ENCODE measurements at regions not wholly inside any gene's neighbourhood (a gene's known extent, or its start where the extent isn't known, plus 50 kb on each side); places are given as distances from the start of the nearest gene placed in this dataset.

DNA sequence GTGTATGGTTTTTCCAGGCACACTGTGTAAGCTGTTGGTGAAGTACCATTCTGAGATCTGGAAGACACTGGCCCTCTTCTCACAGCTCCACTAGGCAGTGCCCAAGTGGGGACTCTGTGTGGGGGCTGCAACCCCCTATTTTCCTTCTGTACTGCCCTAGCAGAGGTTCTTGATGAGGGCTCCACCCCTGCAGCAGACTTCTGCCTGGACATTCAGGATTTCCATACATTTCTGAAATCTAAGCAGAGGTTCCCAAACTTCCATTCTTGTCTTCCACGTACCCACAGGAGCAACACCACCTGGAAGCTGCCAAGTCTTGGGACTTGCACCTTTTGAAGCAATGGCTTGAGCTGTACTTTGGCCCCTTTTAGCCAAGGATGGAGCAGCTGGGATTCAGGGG is 85.2 kb upstream of the PRMT8 start:
- H3K9me3 Mint-ChIP-seq: peaks cover 24 to 45% (median 33%) of the 10 kb centered on the region in 3 donors
- peaks cover 5 to 6% of the 10 kb centered on the region in 2 donors for H3K27me3 Mint-ChIP-seq
- WGBS (ENCODE audit: insufficient coverage): 75% methylated on average over 1 of the region's 1 CpG
- Histone ChIP-seq H3K36me3 (ENCODE audit: control insufficient read depth in 2 of 2, extremely low read depth in 1 of 2, insufficient read depth in 1 of 2, low read length in 1 of 2) (no peaks in the 10 kb centered on the region), H3K27ac (ENCODE audit: low read length) (no peak overlapping the region), H3K27me3 (replicated peaks in 1 of 2; ENCODE audit: control insufficient read depth in 2 of 2, extremely low read depth in 1 of 2, insufficient read depth in 2 of 2, low read length in 1 of 2) (peaks cover 0 to 7% of the 10 kb centered on the region in 2 experiments), H3K9me3 (peaks cover 5% of the 10 kb centered on the region), H3K4me1 (ENCODE audit: control insufficient read depth in 1 of 2, extremely low read depth in 1 of 2, insufficient read depth in 2 of 2, low read length in 2 of 2) (no peaks in the 10 kb centered on the region), H3K4me3 (ENCODE audit: control insufficient read depth in 1 of 2, extremely low read depth in 1 of 2, low read length in 1 of 2) (no peak overlapping the region)
- DNase-seq: no peak
- no peak for ATAC-seq (replicated peaks in 1 of 4)
- no peaks in the 10 kb centered on the region for H3K4me1 Mint-ChIP-seq
- no peaks in the 10 kb centered on the region for H3K36me3 Mint-ChIP-seq
- CTCF ChIA-PET: no interaction called here
- H3K4me3 Mint-ChIP-seq: no peak overlapping the region
- POLR2A ChIA-PET: no interaction called here
- no peak overlapping the region for H3K27ac Mint-ChIP-seq

DNA sequence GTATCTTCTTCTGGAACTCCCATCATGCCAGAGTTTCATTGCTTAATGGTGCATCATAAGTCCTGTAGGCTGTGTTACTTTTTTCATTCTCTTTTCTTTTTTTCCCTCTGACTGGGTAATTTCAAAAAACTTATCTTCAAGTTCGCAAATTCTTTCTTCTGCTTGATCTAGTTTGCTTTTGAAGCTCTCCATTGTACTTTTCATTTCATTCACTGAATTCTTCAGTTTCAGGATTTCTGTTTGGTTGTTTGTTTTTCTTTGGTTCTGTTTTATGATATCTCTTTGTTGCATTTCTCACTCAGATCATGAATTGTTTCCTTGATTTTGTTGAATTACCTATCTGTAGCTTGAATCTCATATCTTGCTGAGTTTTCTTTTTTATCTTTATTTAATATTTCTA is 83.3 kb upstream of the PRMT8 start:
- peaks cover under 1 to 9% of the 10 kb centered on the region in 2 donors for H3K27me3 Mint-ChIP-seq
- no peaks in the 10 kb centered on the region for H3K4me1 ChIP-seq (ENCODE audit: control insufficient read depth in 1 of 2, extremely low read depth in 1 of 2, insufficient read depth in 2 of 2, low read length in 2 of 2)

DNA sequence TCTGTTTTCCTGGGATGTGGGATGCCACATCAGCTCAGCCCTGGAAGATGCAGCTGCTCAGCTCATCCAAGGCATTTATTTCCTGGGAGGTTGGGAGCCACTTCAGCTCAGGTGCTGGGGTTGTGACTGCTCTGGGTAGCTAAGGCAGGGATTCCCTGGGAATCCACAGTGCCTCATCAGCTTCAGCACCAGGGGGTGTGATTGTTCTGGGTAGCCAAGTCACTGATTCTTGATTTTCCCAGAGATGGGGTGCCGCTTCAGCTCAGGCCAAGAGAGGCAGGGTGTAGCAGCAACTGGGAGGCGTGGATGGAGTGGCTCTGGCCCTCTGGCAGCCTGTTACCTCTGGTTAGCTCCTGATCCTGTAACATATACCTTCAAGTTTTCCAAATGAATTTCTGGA is 81.3 kb upstream of the PRMT8 start:
- WGBS (ENCODE audit: insufficient coverage): 70% methylated on average over 2 of the region's 2 CpGs
- H3K36me3 ChIP-seq (ENCODE audit: control insufficient read depth in 2 of 2, extremely low read depth in 1 of 2, insufficient read depth in 1 of 2, low read length in 1 of 2): no peaks in the 10 kb centered on the region
- DNase-seq (no peak), ATAC-seq (replicated peaks in 1 of 4) (no peak)
- Mint-ChIP-seq H3K27ac (no peak overlapping the region), H3K4me3 (no peak overlapping the region), H3K36me3 (no peaks in the 10 kb centered on the region), H3K4me1 (no peaks in the 10 kb centered on the region), H3K27me3 (peaks cover 12 to 15% of the 10 kb centered on the region in 2 donors), H3K9me3 (peaks cover 20 to 40% (median 31%) of the 10 kb centered on the region in 3 donors)
- H3K4me3 ChIP-seq (ENCODE audit: control insufficient read depth in 1 of 2, extremely low read depth in 1 of 2, low read length in 1 of 2): no peak overlapping the region
- peaks cover 0 to 11% of the 10 kb centered on the region in 2 experiments for H3K27me3 ChIP-seq (replicated peaks in 1 of 2; ENCODE audit: control insufficient read depth in 2 of 2, extremely low read depth in 1 of 2, insufficient read depth in 2 of 2, low read length in 1 of 2)
- no peaks in the 10 kb centered on the region for H3K4me1 ChIP-seq (ENCODE audit: control insufficient read depth in 1 of 2, extremely low read depth in 1 of 2, insufficient read depth in 2 of 2, low read length in 2 of 2)
- ChIA-PET CTCF (no interaction called here), POLR2A (no interaction called here)
- H3K9me3 ChIP-seq: peaks cover 3% of the 10 kb centered on the region
- no peak overlapping the region for H3K27ac ChIP-seq (ENCODE audit: low read length)

More for the DNA sequence above, 83.3 kb upstream of the PRMT8 start:
- ATAC-seq (replicated peaks in 1 of 4): no peak
- H3K27ac Mint-ChIP-seq: no peak overlapping the region
- H3K9me3 Mint-ChIP-seq: peaks cover 24 to 45% (median 31%) of the 10 kb centered on the region in 3 donors
- no peak for DNase-seq
- POLR2A ChIA-PET: interaction anchor here in 1 of 2 donors (0.6 kb wide), 1 partner anchor 33 kb away, joined by 6 read pairs; no protein-coding TSS in a partner anchor
- no peak overlapping the region for H3K4me3 ChIP-seq (ENCODE audit: control insufficient read depth in 1 of 2, extremely low read depth in 1 of 2, low read length in 1 of 2)
- CTCF ChIA-PET: no interaction called here
- WGBS (ENCODE audit: insufficient coverage): no CpG with 5 or more reads among the region's 1 CpG
- no peaks in the 10 kb centered on the region for H3K36me3 Mint-ChIP-seq
- H3K36me3 ChIP-seq (ENCODE audit: control insufficient read depth in 2 of 2, extremely low read depth in 1 of 2, insufficient read depth in 1 of 2, low read length in 1 of 2): no peaks in the 10 kb centered on the region
- no peak overlapping the region for H3K27ac ChIP-seq (ENCODE audit: low read length)
- H3K4me3 Mint-ChIP-seq: no peak overlapping the region
- peaks cover 0 to 7% of the 10 kb centered on the region in 2 experiments for H3K27me3 ChIP-seq (replicated peaks in 1 of 2; ENCODE audit: control insufficient read depth in 2 of 2, extremely low read depth in 1 of 2, insufficient read depth in 2 of 2, low read length in 1 of 2)
- H3K9me3 ChIP-seq: peaks cover 5% of the 10 kb centered on the region
- no peaks in the 10 kb centered on the region for H3K4me1 Mint-ChIP-seq

DNA sequence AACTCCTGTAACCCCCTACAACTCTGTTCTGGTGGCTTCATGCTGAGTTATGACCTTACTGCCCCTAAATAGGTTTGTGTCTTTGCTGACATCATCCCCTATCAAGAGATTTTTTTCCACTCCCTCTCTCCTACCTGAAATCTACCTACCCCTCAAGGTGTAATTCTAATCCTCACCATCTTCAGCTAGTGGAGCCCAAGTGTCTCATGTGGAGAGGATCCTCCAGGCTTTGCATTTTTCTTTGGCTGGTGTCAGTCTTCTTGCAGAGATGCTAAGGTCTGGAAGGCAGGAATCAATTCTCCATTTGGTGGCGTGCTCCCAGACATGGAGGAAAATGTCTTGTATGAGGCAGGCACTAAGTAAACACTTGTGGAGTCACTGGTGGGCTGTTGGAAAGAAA is 74.8 kb upstream of the PRMT8 start:
- Histone ChIP-seq H3K9me3 (no peaks in the 10 kb centered on the region), H3K27ac (ENCODE audit: low read length) (no peak overlapping the region), H3K27me3 (replicated peaks in 1 of 2; ENCODE audit: control insufficient read depth in 2 of 2, extremely low read depth in 1 of 2, insufficient read depth in 2 of 2, low read length in 1 of 2) (peaks cover 0 to 19% of the 10 kb centered on the region in 2 experiments), H3K4me3 (ENCODE audit: control insufficient read depth in 1 of 2, extremely low read depth in 1 of 2, low read length in 1 of 2) (no peak overlapping the region), H3K4me1 (ENCODE audit: control insufficient read depth in 1 of 2, extremely low read depth in 1 of 2, insufficient read depth in 2 of 2, low read length in 2 of 2) (no peaks in the 10 kb centered on the region), H3K36me3 (ENCODE audit: control insufficient read depth in 2 of 2, extremely low read depth in 1 of 2, insufficient read depth in 1 of 2, low read length in 1 of 2) (no peaks in the 10 kb centered on the region)
- POLR2A ChIA-PET: no interaction called here
- Mint-ChIP-seq H3K27me3 (peaks cover 43% of the 10 kb centered on the region in 2 donors), H3K4me3 (no peak overlapping the region), H3K9me3 (no peaks in the 10 kb centered on the region), H3K27ac (no peak overlapping the region), H3K36me3 (no peaks in the 10 kb centered on the region), H3K4me1 (no peaks in the 10 kb centered on the region)
- DNase-seq (no peak), ATAC-seq (replicated peaks in 1 of 4) (no peak)
- CTCF ChIA-PET: no interaction called here
- 73% methylated on average over 1 of the region's 1 CpG for WGBS (ENCODE audit: insufficient coverage)

DNA sequence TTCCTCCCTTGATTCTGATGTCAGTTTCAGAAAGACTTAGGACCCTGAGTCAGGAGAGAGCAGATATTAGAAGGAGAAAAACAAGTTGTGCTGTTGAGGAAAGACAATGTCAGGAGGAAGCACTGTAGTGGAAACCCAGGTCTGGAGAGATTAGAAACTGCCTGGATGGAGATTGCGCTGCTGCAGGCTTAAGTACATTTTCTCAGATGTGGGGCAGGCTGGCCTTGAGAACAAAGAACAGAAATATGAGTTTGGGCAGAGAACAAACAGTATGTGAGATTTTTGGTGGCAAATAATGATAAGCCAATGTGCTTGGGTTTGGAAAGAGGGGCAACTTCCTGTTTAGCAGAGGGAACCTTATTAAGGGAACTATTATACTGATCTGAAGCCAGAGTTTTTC is 74.3 kb upstream of the PRMT8 start:
- H3K9me3 Mint-ChIP-seq: no peaks in the 10 kb centered on the region
- ChIA-PET CTCF (no interaction called here), POLR2A (no interaction called here)
- no peak overlapping the region for H3K4me3 Mint-ChIP-seq
- H3K27me3 Mint-ChIP-seq: peaks cover 40 to 43% of the 10 kb centered on the region in 2 donors
- H3K27ac Mint-ChIP-seq: no peak overlapping the region
- WGBS (ENCODE audit: insufficient coverage): 88% methylated on average over 1 of the region's 1 CpG
- Histone ChIP-seq H3K27ac (ENCODE audit: low read length) (no peak overlapping the region), H3K4me3 (ENCODE audit: control insufficient read depth in 1 of 2, extremely low read depth in 1 of 2, low read length in 1 of 2) (no peak overlapping the region), H3K4me1 (ENCODE audit: control insufficient read depth in 1 of 2, extremely low read depth in 1 of 2, insufficient read depth in 2 of 2, low read length in 2 of 2) (no peaks in the 10 kb centered on the region), H3K36me3 (ENCODE audit: control insufficient read depth in 2 of 2, extremely low read depth in 1 of 2, insufficient read depth in 1 of 2, low read length in 1 of 2) (no peaks in the 10 kb centered on the region), H3K27me3 (replicated peaks in 1 of 2; ENCODE audit: control insufficient read depth in 2 of 2, extremely low read depth in 1 of 2, insufficient read depth in 2 of 2, low read length in 1 of 2) (peaks cover 0 to 24% of the 10 kb centered on the region in 2 experiments), H3K9me3 (no peaks in the 10 kb centered on the region)
- DNase-seq: no peak
- H3K4me1 Mint-ChIP-seq: no peaks in the 10 kb centered on the region
- H3K36me3 Mint-ChIP-seq: no peaks in the 10 kb centered on the region
- ATAC-seq (replicated peaks in 1 of 4): no peak

DNA sequence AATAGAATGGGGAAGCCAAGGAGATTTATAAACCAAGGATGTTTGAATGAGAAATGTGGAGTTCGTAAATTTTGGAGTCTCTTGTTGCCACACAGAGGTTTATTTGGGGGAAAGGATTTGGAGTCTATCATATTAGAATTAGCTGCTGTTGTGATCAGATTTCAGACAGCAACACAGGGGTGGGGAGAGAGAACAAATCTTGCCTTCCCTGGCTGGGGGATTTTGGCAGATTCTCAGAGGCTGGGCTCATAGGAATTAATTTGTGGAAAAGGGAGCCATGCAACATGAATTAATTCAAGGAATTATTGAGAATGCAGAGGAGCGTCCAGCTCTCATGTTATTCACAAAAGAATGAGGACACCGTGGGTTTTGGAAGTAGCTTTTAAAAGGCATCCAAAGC is 73.9 kb upstream of the PRMT8 start:
- Mint-ChIP-seq H3K36me3 (no peaks in the 10 kb centered on the region), H3K4me3 (no peak overlapping the region), H3K27ac (no peak overlapping the region), H3K27me3 (peaks cover 40 to 45% of the 10 kb centered on the region in 2 donors), H3K9me3 (no peaks in the 10 kb centered on the region), H3K4me1 (no peaks in the 10 kb centered on the region)
- whole genome bisulfite sequencing (ENCODE audit: insufficient coverage): 64% methylated on average over 2 of the region's 3 CpGs
- no peak for ATAC-seq (replicated peaks in 1 of 4)
- no peaks in the 10 kb centered on the region for H3K4me1 ChIP-seq (ENCODE audit: control insufficient read depth in 1 of 2, extremely low read depth in 1 of 2, insufficient read depth in 2 of 2, low read length in 2 of 2)
- no peak overlapping the region for H3K4me3 ChIP-seq (ENCODE audit: control insufficient read depth in 1 of 2, extremely low read depth in 1 of 2, low read length in 1 of 2)
- ChIA-PET POLR2A (no interaction called here), CTCF (no interaction called here)
- no peak for DNase-seq
- no peaks in the 10 kb centered on the region for H3K9me3 ChIP-seq
- H3K27ac ChIP-seq (ENCODE audit: low read length): no peak overlapping the region
- peaks cover 0 to 27% of the 10 kb centered on the region in 2 experiments for H3K27me3 ChIP-seq (replicated peaks in 1 of 2; ENCODE audit: control insufficient read depth in 2 of 2, extremely low read depth in 1 of 2, insufficient read depth in 2 of 2, low read length in 1 of 2)
- no peaks in the 10 kb centered on the region for H3K36me3 ChIP-seq (ENCODE audit: control insufficient read depth in 2 of 2, extremely low read depth in 1 of 2, insufficient read depth in 1 of 2, low read length in 1 of 2)

DNA sequence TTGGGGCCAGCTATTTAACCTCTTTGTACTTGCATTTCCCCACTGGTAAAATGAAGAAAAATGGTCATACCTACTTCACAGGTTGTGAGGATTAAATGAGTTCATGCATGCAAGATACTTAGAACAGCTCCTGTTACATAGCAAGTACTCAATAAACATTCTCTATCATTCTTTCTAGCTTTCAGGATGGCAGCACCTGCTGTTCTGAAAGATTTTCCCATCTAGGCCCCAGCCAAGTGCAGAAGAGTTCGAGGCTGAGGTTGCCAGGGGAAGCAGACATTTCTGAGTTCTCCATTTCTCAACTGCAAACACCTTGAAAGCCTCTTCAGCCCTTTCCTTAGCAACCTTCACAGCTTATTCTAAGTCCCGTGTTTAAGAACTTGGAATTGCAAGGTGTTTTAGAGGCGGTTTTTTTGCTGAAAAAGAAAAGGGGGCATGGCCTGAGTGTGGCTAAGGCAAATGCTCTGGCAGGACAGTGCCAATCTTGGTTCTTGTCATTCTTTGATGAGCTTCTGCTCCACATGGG is 73.0 kb upstream of the PRMT8 start:
- CTCF ChIA-PET: no interaction called here

More for the DNA sequence above, 73.0 kb upstream of the PRMT8 start:
- Histone ChIP-seq H3K4me3 (ENCODE audit: control insufficient read depth in 1 of 2, extremely low read depth in 1 of 2, low read length in 1 of 2) (no peak overlapping the region), H3K9me3 (no peaks in the 10 kb centered on the region), H3K36me3 (ENCODE audit: control insufficient read depth in 2 of 2, extremely low read depth in 1 of 2, insufficient read depth in 1 of 2, low read length in 1 of 2) (no peaks in the 10 kb centered on the region), H3K27me3 (replicated peaks in 1 of 2; ENCODE audit: control insufficient read depth in 2 of 2, extremely low read depth in 1 of 2, insufficient read depth in 2 of 2, low read length in 1 of 2) (peaks cover 0 to 27% of the 10 kb centered on the region in 2 experiments), H3K4me1 (ENCODE audit: control insufficient read depth in 1 of 2, extremely low read depth in 1 of 2, insufficient read depth in 2 of 2, low read length in 2 of 2) (no peaks in the 10 kb centered on the region), H3K27ac (ENCODE audit: low read length) (no peak overlapping the region)
- Mint-ChIP-seq H3K27me3 (peaks cover 38 to 47% of the 10 kb centered on the region in 2 donors), H3K4me3 (no peak overlapping the region), H3K9me3 (no peaks in the 10 kb centered on the region), H3K36me3 (no peaks in the 10 kb centered on the region), H3K27ac (no peak overlapping the region), H3K4me1 (no peaks in the 10 kb centered on the region)
- WGBS (ENCODE audit: insufficient coverage): 30% methylated on average over 2 of the region's 3 CpGs
- DNase-seq (no peak), ATAC-seq (replicated peaks in 1 of 4) (no peak)
- POLR2A ChIA-PET: no interaction called here

Data from T-cell (primary cell).